ENCODE measurements at regions not wholly inside any gene's neighbourhood (a gene's known extent, or its start where the extent isn't known, plus 50 kb on each side); places are given as distances from the start of the nearest gene placed in this dataset.

GRCh38 chr2:126602334-126602733, 53.6 kb upstream of the GYPC start:
- no peak for ATAC-seq
- no peak for DNase-seq
- Histone ChIP-seq H3K36me3 (ENCODE audit: low read depth) (no peaks in the 10 kb centered on the region), H3K9me3 (peaks cover 4% of the 10 kb centered on the region), H3K4me1 (ENCODE audit: low read depth) (no peaks in the 10 kb centered on the region), H3K4me3 (no peak overlapping the region)
- no peak for TF ChIP-seq CTCF (IDR thresholded peaks at IDR 0.05)
- intact Hi-C loops (cut with DNase I, micrococcal nuclease) = no loop called here

All from mucosa of descending colon (tissue), 3 donors.